ENCODE measurements at regions not wholly inside any gene's neighbourhood (a gene's known extent, or its start where the extent isn't known, plus 50 kb on each side); places are given as distances from the start of the nearest gene placed in this dataset.

DNA sequence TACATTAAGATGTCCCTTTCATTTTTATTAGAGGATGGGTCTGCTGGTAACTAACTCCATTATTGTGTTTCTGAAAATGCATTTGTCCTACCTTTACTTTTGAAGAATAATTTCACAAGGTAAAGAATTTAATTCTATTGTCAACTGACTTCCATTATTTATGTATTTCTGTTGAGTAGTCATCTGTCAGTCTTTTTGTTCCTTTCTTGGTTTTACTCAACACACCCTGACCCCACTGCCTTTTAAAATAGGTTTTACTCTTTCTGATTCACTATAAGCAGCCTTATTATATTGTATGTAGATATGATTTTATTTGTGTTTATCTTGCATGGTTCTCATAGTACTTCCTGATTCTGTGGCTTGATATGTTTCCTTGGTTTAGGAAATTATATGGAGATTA lies 237.5 kb downstream of the TGFB2 start:
- no peak for ATAC-seq

DNA sequence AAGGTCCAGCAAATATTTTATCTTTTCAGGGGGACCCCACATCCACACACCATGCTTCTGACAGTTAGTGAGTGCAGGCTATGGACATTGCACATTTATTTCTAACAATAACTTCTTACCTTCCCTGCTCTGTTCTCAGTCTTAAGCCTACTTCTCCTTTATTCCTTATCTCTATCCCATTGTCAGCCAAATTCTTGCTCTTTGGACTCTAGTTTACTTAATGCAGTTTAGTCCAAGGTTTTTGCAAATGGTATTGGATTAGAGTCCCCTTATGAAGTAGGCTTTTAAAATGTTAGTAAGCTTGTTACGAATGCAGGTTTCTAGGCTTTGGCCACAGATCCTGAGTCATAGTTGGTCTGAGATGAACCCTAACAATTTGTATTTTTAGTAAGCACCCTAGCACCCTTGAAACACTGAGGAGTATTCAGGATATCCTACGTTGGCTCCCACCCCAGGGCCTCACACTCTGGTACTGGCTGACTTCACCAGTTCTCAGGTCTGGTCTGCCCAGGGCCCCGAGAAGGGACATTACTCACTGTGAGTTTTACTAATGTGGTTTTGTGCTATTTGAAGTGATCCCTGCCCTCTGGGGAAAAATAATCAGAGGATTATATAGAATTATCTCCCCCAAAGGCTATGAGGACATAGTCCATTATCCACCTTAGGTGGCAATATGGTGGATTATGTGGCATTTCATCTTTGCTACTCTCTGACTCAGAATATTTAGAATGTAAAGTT lies 239.5 kb downstream of the TGFB2 start:
- peak; percentile 88 for ATAC-seq

DNA sequence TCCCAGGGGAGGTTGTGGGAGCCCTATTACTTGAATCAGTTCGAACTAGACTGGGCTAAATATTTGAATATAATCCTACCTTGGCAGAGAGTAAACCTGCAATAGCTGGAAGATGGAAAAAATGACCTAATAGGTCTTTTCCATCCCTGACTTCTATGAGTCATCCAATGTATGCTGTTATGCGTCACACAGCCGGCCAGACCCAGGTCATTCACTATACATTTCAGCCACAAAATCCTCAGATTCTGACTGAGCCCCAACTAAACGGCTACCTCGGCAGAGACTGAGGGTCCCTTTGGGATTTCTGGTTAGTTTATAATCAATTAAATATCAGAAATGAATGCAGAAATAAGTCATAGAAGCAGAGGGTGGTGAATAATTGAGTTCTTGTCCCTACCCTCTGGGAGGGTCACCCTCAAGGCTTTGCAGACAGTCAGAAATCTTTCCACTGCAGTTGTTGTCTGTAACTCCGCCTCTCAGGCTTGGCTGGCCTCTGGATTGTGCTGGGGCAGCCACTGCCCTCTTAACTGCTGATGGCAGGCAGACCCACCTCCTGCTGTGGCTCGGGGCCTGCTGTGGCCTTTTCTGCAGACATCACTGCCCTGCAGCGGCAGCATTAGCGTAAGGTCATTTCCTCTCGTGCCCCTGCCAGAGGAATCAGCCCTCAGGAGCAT lies 240.5 kb downstream of the TGFB2 start:
- peak; percentile 89 for ATAC-seq

DNA sequence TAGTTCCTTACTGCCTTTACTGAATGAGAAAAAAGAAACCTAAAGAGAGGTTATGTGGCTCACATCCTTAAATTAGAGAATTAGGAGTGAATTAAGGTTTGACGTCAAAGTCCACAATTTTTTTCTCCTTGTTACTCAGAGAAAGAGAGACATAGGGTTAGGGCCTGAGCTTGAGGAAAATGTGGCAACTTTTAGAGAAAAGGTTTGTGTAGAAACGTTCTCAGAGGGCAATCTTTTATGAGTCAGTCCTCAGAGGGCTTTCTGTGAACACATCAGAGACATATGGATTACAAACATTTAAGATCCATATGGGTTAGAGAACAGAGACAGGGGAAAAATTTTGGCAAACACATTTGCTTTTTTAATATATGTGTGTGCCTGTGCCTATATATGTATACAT lies 242.8 kb downstream of the TGFB2 start:
- ATAC-seq = no peak

DNA sequence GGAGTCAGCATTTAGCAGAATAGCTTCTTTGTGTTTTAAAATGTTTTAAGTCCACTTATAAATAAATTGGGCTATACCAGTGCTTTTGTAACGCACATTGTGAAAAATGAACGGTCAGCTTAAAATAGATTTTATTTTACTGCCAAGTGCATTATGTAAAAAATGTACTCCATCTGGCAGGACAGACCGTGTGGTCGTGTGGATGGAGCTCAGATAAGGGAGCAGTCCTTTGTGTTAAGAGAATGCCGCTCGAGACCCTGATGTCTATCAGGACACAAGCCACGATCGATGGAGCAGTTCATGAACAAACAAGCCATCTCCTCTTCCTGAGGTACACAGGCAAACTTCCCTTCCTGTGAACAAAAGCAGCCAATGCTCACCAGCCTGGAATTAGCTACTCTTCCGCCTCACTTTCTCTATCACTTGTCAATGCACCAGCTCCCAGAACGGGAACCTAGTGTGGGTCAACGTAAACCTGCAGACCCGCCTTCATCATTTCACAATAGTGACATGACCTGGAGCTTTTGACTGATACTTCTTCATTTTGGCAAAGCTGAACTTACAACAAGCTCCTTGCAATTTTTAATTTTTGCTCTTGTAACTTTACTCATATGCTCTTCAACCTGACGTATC lies 243.5 kb downstream of the TGFB2 start:
- no peak for ATAC-seq

DNA sequence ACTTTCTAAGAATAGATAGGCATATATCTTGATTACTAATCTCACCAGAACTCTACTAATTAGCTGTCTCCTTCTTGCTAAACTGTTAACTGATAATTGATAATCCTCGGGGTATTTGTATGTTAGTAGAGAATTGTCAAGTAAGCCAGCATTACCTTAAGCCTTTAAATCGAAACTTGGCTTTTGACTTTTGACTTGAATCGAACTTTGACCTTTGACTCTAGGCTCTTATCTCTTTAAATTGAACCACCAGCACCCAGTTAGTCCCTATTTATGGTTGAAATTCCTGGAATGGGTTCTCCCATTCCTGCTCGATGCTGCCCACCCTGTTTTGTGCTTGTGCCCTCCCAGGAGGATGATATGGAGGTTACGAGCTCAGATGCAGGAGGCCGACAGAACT lies 244.4 kb downstream of the TGFB2 start:
- ATAC-seq = no peak

DNA sequence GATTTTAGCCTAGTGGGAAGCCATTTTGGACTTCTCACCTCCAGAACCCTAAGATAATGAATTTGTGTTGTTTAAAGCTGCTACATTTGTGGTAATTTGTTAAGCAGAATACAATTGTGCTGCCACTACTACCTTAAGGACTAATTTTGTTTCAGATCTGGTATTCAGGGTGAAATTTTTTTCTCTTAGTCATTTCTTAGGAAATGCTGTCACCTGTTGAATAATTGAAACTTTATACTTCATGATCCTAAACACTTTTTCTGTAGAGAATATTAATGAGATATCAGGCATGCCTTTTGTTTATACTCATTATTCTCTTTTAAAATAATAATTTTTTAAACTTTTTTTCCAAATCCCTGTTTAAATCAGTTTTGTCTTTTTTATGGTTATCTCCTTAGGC lies 246.8 kb downstream of the TGFB2 start:
- ATAC-seq = no peak

DNA sequence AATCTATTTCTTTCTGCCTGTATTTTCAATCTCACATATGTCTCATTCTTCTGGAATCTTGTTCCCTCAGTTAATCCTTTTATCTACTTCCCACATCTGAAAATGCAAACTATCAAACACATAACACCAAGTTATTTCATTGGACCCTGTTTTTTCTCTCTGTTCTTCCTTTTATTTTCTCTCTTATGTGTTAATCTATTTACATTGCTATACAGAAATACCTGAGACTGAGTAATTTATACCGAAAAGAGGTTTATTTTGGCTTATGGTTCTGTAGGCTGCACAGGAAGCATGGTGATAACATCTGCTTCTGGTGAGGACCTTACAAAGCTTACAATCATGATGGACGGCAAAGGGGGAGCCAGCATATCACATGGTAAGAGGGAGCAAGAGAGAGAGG lies 247.6 kb downstream of the TGFB2 start:
- ATAC-seq = no peak

DNA sequence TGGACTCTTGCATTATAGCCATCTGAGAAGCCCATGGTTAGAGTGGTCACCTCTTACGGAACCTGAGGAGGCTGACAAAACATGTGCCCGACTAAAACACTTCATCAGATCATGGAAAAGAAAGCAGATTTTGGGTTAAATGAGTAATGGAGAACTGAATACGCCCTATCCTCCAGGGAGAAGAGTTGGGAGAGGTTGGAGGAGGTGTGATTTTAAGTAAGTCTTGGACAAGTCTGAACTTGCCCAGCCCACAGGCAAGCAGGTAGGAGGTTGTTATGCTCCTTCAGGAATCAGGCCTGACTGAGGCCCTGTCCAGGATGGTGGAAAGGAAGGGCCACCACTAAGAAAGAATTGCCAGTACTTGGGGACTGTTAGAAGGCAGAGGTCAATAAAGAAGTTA lies 255.8 kb downstream of the TGFB2 start:
- ATAC-seq = peak; percentile 93

DNA sequence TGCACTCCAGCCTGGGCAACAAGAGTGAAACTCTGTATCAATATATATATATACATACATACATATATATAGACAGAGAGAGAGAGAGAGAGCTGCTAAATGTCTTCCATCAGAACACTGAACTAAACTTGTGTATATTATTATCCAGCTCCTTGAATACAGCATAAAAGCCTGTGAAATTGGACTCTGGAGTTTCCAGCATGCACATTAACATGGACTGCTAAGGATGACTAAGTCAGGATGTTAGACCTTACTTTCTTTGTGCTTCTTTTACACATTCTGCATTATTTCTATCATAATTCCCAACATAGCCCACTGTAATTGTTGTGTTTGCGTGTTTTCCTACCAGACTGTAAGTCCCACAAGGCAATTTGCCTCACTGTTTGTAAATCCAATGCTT lies 259.1 kb downstream of the TGFB2 start:
- no peak for ATAC-seq

DNA sequence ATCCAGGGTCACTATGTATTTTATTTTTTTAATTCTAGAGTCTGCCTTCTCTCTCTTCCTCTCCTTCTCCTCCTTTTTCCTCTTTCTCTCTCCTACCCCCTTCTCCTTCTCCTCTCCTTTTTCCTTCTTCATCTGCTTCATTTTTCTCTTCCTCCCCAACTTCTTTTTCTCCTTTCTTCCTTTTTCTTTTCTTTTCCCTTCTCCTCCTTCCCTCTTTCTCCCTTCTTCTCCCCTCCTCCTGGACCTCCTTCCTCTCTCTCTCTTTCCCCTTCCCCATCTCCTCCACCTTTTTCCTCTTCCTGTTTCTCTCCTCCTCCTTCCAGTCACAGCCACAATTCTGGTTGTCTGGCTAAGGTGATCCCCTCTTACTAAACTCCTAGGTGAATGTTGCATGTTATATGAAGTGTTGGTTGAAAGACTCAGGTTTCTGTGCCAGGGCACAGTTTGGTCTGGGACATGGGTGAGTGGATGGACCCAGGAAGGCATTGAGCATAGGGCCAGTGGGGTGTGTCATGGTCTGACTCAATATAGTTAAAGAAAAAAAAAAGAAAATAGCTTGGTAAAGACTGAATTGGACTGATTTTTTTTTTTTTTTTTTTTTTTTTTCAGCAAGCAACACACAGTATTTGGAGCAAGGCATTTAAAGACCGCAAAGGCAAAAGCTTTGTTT lies 266.9 kb downstream of the TGFB2 start:
- ATAC-seq = no peak

DNA sequence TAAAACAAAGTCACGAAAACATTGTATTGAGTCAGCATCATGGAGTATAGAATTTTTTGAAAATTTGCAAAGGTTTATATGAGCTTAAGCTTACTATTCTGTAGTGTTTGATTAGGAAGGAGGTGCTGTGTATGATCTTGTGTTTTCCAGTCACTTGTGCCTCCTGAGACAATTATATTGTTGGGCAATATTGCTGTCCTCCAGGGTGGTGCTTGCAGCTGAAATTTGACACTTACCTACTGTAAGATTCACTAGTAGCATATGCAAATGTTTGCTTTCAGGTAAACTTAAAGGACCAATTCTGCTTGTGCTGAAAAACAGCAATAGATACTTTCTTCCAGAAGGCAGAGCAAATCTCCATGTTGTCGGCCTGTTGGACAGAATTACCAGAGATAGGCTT lies 268.0 kb downstream of the TGFB2 start:
- ATAC-seq = no peak

DNA sequence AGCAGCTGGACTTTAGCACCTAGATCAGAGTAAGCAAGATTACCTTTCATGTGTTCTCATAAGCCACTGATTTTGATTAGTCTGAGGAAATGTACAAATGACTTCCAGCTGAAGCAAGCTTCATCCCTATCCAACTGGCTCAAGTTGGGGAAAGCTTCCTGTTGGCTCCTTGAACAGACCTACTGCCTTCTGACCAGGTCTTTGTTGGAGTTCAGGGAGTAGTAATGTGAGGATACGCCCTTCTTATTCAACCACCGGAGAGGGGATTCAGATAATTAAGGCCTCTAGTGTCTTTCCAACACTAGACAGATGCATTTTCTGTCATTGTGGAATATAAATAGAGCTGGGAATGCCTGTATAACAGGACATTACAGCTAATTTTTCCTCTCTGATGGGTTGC lies 268.9 kb downstream of the TGFB2 start:
- ATAC-seq = no peak

DNA sequence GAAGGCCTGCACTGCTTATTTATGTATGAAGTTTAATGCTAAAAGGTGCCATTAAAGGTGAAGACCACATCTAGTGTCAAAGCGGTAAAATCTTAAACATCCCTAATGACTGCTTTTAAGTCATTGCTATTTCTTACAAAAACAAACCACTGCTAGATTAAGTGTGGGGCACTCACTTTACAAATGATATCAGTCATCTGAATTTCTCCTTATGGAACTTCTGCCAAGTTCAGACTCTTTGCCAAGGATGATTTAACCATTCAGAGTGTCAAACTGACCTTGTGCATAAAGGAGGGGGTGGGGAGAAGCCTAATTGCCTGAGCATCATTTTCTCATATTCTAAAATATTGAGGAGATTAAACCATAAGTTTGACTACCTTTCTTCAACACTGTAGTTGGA lies 271.5 kb downstream of the TGFB2 start:
- ATAC-seq = no peak

DNA sequence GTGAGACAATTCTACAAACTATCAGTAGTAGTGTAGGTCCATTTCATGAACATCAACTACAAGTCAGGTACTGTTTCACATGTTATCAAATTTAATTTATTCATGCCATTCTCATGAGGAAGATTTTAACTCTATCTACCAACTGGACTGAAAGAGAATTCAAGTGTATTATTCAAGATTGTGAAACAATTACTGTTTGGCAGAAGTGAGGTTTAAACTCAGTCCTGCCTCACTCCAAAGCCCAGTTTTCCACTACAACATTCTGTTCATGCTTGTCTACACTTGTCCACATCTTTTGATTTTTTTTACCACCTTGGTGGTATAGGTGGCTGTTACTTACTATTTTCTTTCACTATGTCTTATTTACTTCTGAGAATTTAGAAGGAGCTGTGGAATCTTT lies 272.9 kb downstream of the TGFB2 start:
- ATAC-seq = peak; percentile 43

DNA sequence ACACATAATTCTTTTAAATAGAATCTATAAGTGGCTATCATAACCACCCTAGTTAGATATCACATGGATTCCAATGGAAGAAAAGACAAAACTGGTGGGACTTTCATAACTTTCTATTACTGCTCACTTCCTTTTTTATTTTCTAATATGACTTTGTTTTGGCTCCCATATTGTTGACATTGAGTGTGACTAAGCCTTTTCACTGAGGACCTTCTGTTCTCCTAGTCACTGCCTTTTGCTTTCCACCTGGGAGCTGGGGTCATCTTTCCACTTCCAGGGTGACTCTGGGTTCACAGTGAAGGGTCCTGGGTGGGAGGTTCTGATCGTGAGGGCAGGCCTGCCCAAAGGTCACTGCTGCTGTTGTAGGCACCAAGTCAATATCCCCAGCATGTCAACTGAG lies 275.8 kb downstream of the TGFB2 start:
- no peak for ATAC-seq

DNA sequence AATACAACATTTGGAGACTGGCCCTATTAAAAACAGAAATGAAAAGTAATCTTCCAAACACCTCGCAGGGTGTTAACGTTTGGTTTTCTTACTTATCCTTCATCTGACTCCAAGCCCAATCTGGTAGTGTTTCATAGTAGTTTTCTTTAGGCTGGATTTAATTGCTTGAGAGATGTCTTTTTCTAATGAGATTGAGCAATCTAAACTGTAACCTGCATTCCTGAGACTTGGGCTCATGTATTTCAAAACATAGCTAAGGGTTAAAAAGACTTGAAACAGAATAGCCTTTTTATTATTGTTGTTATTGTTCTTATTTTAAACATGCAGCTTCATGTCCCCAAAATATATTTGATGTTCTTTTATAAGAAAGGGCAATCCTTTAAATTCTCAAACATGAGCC lies 278.9 kb downstream of the TGFB2 start:
- no peak for ATAC-seq

DNA sequence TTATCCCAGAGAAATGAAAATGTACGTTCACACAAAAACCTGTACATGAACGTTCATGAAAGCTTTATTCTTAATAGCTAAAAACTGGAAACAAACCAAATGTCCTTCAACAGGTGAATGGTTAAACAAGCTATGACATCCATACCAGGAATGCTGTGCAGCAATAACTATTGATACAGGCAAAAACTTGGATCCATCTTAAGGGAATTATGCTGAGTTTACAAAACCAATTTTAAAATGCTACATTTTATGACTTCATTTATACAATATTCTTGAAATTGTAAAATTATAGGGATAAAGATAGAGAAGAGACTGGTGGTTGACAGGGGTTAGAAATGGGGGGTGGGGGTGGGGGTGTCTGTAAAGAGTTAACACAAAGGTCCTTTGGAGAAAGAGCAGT lies 280.3 kb downstream of the TGFB2 start:
- ATAC-seq = no peak

DNA sequence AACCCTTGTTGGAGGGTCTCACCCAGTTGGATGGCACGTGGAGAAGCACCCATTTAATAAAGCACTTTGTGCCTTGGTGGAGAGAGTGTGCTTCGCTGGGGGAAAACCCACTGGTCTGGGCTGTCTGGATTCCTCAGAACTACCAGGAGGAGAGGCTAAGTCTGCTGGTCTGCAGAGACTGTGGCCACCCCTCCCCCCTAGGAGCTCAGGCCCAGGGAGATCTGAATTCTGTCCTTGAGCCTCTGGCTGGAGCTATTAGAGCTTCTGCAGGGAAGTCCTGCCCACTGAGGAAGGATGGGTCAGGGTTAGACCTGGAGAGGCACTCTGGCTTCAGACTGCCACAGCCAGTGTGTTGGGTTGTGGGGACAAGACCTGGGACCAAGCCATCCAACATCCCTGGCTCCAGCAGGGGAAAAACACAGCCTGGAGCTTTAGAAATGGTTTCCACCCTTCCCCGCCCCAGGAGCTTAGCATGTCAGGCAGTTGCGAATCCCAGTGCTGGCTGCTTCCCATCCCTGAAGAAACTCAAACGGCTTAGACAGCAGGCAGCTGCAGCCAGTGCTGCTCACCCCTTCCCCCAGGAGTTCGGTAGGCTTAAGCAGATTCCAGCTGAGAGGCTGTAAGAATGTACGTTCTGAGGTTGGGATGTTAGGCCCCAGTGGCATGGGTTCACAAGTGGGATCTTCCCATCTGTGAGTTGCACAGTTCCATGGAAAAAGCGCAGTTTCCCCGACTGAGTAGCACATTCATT lies 288.3 kb downstream of the TGFB2 start:
- ATAC-seq = no peak

DNA sequence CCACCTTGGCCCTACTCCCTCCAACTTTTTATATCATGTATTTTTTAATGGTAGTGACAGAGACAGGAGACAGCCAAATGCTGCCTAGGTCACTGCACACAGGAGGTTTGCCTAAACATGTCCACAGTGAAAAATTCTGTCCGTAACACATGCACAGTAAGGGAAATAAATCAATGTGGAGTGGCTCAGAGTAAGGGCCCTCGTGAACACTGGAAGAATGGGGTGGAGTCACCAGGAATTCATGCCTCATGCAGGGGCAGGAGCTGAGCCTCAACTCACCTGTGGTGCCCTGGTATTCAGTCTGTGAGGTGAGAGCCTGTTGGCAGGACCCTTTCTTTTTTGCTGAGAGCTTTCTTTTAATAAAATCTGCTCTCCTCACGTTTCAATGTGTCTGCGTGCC lies 289.1 kb downstream of the TGFB2 start:
- peak; percentile 73 for ATAC-seq

DNA sequence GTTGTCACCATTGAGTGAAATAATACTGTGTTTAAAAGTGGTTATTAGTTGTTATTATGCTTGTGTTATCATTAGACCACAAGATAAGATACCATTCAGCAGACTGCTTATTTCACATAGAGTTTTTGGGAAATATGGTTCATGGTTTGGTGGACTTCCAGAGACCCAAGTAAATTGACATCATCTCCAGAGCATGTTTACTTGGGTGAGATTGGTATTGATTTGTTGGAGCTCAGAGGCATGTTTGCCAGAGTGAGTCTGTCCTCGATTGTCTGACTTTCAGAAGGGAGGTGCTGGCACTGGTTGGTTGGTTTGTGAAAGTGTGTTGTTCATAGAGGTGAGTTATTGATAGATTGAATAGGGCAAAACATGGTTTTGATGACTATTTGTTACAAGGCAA lies 291.4 kb downstream of the TGFB2 start:
- ATAC-seq = no peak

DNA sequence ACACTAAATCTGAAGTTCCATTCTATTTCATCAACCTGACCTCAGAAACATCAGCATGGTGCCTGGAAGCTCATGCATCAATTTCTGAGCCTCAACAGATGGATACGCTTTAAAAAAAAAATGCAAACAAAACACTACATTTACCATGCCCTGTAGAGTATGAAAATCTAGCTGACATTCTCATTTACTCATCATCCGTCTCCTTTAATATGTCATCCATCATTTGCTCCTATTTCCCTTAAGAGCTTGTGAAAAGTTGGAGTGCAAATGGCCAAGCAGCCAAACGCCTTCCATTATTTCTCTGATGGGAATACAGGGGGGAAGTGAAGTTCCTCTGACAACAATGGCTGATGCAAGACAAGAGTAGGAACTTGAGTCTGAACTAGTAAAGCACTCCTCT lies 295.0 kb downstream of the TGFB2 start:
- no peak for ATAC-seq

Measured in esophagus mucosa (tissue), 1 donor.